ENCODE measurements at regions not wholly inside any gene's neighbourhood (a gene's known extent, or its start where the extent isn't known, plus 50 kb on each side); places are given as distances from the start of the nearest gene placed in this dataset.

DNA sequence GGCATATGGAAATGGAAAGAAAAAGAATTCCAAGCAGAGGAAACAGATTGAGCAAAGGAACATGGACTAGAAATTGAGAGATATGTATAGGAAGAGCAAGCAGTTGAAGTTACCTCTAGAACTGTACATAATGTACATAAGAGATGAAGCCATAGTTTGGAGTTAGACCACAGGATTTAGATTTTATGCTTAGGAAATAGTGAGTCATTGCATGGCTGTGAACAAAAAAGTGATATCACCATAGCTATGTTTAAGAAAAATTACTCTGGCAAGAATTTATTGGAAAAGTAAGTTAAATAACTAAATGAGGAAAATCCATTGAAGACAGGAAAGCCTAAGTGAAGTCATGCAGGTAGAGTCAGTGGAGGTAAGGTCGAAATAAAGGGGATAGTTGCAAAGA is 99.4 kb upstream of the GALNT5 start:
- no peak for ATAC-seq
- H3K9me3 ChIP-seq (ENCODE audit: control insufficient read depth, insufficient read depth, low read depth, low read length) = no peaks in the 10 kb centered on the region
- no peak overlapping the region for H3K27ac ChIP-seq (ENCODE audit: low read length)
- in situ Hi-C loops (cut with HindIII; ENCODE audit: low pct_unique_long_range_greater_than_20kb, low sequenced_read_pairs) (no loop called here), intact Hi-C loops (cut with micrococcal nuclease; ENCODE audit: unreplicated experiment) (no loop called here)
- ChIA-PET POLR2A (no interaction called here), CTCF (no interaction called here)
- H3K4me3 ChIP-seq (ENCODE audit: low read depth in 2 of 2, low read length in 2 of 2) = no peak overlapping the region
- no TSS peak for BruUV-seq (replicated peaks)
- TF ChIP-seq, protein P1, sequence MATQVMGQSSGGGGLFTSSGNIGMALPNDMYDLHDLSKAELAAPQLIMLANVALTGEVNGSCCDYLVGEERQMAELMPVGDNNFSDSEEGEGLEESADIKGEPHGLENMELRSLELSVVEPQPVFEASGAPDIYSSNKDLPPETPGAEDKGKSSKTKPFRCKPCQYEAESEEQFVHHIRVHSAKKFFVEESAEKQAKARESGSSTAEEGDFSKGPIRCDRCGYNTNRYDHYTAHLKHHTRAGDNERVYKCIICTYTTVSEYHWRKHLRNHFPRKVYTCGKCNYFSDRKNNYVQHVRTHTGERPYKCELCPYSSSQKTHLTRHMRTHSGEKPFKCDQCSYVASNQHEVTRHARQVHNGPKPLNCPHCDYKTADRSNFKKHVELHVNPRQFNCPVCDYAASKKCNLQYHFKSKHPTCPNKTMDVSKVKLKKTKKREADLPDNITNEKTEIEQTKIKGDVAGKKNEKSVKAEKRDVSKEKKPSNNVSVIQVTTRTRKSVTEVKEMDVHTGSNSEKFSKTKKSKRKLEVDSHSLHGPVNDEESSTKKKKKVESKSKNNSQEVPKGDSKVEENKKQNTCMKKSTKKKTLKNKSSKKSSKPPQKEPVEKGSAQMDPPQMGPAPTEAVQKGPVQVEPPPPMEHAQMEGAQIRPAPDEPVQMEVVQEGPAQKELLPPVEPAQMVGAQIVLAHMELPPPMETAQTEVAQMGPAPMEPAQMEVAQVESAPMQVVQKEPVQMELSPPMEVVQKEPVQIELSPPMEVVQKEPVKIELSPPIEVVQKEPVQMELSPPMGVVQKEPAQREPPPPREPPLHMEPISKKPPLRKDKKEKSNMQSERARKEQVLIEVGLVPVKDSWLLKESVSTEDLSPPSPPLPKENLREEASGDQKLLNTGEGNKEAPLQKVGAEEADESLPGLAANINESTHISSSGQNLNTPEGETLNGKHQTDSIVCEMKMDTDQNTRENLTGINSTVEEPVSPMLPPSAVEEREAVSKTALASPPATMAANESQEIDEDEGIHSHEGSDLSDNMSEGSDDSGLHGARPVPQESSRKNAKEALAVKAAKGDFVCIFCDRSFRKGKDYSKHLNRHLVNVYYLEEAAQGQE (IDR thresholded peaks at IDR 0.05; ENCODE audit: insufficient read depth in 1 of 2, low read depth in 2 of 2, low read length in 1 of 2) = no peak
- TF ChIP-seq POLR2AphosphoS5 (IDR thresholded peaks at IDR 0.05; ENCODE audit: low read depth, low read length) = no peak
- no peak for TF ChIP-seq TCF7L2 (IDR thresholded peaks at IDR 0.05; ENCODE audit: low read depth, low read length)
- TF ChIP-seq SIN3A (IDR thresholded peaks at IDR 0.05; ENCODE audit: borderline replicate concordance, insufficient read depth, low read depth, low read length) = no peak
- TF ChIP-seq, protein P2, sequence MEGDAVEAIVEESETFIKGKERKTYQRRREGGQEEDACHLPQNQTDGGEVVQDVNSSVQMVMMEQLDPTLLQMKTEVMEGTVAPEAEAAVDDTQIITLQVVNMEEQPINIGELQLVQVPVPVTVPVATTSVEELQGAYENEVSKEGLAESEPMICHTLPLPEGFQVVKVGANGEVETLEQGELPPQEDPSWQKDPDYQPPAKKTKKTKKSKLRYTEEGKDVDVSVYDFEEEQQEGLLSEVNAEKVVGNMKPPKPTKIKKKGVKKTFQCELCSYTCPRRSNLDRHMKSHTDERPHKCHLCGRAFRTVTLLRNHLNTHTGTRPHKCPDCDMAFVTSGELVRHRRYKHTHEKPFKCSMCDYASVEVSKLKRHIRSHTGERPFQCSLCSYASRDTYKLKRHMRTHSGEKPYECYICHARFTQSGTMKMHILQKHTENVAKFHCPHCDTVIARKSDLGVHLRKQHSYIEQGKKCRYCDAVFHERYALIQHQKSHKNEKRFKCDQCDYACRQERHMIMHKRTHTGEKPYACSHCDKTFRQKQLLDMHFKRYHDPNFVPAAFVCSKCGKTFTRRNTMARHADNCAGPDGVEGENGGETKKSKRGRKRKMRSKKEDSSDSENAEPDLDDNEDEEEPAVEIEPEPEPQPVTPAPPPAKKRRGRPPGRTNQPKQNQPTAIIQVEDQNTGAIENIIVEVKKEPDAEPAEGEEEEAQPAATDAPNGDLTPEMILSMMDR (IDR thresholded peaks at IDR 0.05) = no peak
- DNase-seq (ENCODE audit: low read depth, low spot score) = no peak
- H3K4me1 ChIP-seq (ENCODE audit: control insufficient read depth, insufficient read depth, low read length) = no peaks in the 10 kb centered on the region
- H3K27me3 ChIP-seq (ENCODE audit: control insufficient read depth, insufficient read depth, low read length) = no peaks in the 10 kb centered on the region
- H3K36me3 ChIP-seq (ENCODE audit: control insufficient read depth, insufficient read depth, low read length) = no peaks in the 10 kb centered on the region

DNA sequence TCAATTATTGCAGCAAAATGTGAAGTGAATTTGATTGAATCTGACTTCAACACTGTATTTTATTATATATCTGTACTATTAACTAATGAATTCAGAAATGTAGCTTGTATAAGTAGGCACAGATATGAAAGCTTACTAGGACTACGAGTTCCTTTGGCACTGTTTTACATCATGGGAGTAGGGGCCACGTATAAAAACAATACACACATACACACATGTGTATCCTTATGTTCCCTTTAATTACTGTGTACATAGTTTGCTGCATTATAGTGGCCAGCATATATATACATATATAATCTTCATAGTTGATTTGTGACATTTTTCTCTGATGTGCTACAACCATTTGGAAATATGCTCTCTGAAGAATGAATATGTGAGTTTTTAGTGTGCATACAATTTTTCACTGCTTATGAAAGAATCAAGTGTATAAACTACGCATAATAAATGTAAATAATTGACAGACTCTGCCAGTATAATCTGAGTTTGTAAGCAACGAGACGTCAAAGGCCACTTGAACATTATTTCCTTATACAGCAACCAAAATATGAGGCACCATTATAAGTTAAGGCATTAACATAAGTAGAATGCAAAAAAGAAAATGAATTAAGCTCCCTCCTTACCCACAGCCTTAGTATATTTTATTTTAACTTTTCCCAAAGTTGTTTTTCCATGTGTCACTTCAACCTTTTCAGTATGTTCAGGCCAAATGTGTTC is 98.1 kb upstream of the GALNT5 start:
- BruUV-seq (replicated peaks) = no TSS peak
- POLR2A ChIA-PET = no interaction called here
- H3K9me3 ChIP-seq (ENCODE audit: control insufficient read depth, insufficient read depth, low read depth, low read length) = no peaks in the 10 kb centered on the region
- no peak for TF ChIP-seq TCF7L2 (IDR thresholded peaks at IDR 0.05; ENCODE audit: low read depth, low read length)
- no peak for TF ChIP-seq POLR2AphosphoS5 (IDR thresholded peaks at IDR 0.05; ENCODE audit: low read depth, low read length)
- TF ChIP-seq, protein P2 (IDR thresholded peaks at IDR 0.05) = no peak
- TF ChIP-seq, protein P1 (IDR thresholded peaks at IDR 0.05; ENCODE audit: insufficient read depth in 1 of 2, low read depth in 2 of 2, low read length in 1 of 2) = no peak
- TF ChIP-seq SIN3A (IDR thresholded peaks at IDR 0.05; ENCODE audit: borderline replicate concordance, insufficient read depth, low read depth, low read length) = no peak
- CTCF ChIA-PET = no interaction called here
- in situ Hi-C loops (cut with HindIII; ENCODE audit: low pct_unique_long_range_greater_than_20kb, low sequenced_read_pairs) (no loop called here), intact Hi-C loops (cut with micrococcal nuclease; ENCODE audit: unreplicated experiment) (no loop called here)
- H3K27me3 ChIP-seq (ENCODE audit: control insufficient read depth, insufficient read depth, low read length) = no peaks in the 10 kb centered on the region
- H3K27ac ChIP-seq (ENCODE audit: low read length) = no peak overlapping the region
- H3K4me3 ChIP-seq (ENCODE audit: low read depth in 2 of 2, low read length in 2 of 2) = no peak overlapping the region
- H3K36me3 ChIP-seq (ENCODE audit: control insufficient read depth, insufficient read depth, low read length) = no peaks in the 10 kb centered on the region
- DNase-seq (ENCODE audit: low read depth, low spot score) (no peak), ATAC-seq (no peak)
- no peaks in the 10 kb centered on the region for H3K4me1 ChIP-seq (ENCODE audit: control insufficient read depth, insufficient read depth, low read length)
